HepG2 (cell line): ENCODE measurements at regions not wholly inside any gene's neighbourhood (a gene's known extent, or its start where the extent isn't known, plus 50 kb on each side); places are given as distances from the start of the nearest gene placed in this dataset.

ENCODE experiments used
- ATAC-seq: fragments of 200-7000 bp; cut with Tn5 transposase; 3 replicates; pipeline ENCODE4 v1.9.1; 2020; ENCODE audit warnings: mild to moderate bottlenecking, moderate library complexity
- BruUV-seq: library from RNA; stranded (reverse); fragments of 400-500 nt; replicated peaks from 2 replicates; lab custom pipeline; 2021; lab: Mats Ljungman, UMichigan
- CTCF ChIA-PET: fragments of 300-600 bp; formaldehyde crosslinking; extraction: SDS; loops from one replicate; lab custom pipeline; 2021; ENCODE audit warnings: low total read pairs, inconsistent platforms, low intra/inter-chr PET ratio; lab: Yijun Ruan, JAX
- POLR2A ChIA-PET: fragments of 350-600 bp; sonication (Branson Sonifier 250); formaldehyde crosslinking; loops from one replicate; lab custom pipeline; 2020; ENCODE audit warnings: antibody characterized with exemption, inconsistent platforms; lab: Yijun Ruan, JAX
- DNase-seq: peaks from one replicate; pipeline ENCODE4 v3.0.0-alpha.2; 2015; ENCODE audit warnings: low spot score
- FAIRE-seq: peaks from 3 replicates; lab custom pipeline; 2011; peaks lifted over from hg19 to GRCh38; lab: Jason Lieb, UNC
- H2AFZ ChIP-seq: one replicate; pipeline ENCODE4 v1.6.1; 2011; ENCODE audit warnings: low read length, inconsistent platforms
- H3K27ac ChIP-seq: fragments of 300-600 bp; 3 replicates; pipeline ENCODE4 v1.8.0; 2011; ENCODE audit warnings: mixed run types, mild to moderate bottlenecking, mixed read lengths, low read length, inconsistent platforms; ENCODE audit not compliant: insufficient read depth; ENCODE audit errors: extremely low read length
- H3K27me3 ChIP-seq, 2 experiments: fragments of 200-600 bp in 1 of 2; 2 replicates in 1 of 2; 3 replicates in 1 of 2; pipeline versions ENCODE4 v1.6.0 to v1.8.0; 2011; ENCODE audit warnings: low read length in 2 of 2, mild to moderate bottlenecking in 2 of 2, moderate library complexity in 2 of 2, inconsistent platforms in 1 of 2; ENCODE audit not compliant: insufficient read depth in 2 of 2, control insufficient read depth in 1 of 2
- H3K36me3 ChIP-seq, 2 experiments: fragments of 200-600 bp in 1 of 2; replicated peaks in 1 of 2; 2 replicates in 1 of 2; 3 replicates in 1 of 2; pipeline versions ENCODE4 v1.5.1 to v1.8.0; 2011; ENCODE audit warnings: low read length in 2 of 2, inconsistent platforms in 1 of 2; ENCODE audit not compliant: insufficient read depth in 2 of 2, control insufficient read depth in 1 of 2
- H3K4me1 ChIP-seq: 2 replicates; pipeline ENCODE4 v1.5.1; 2012; ENCODE audit warnings: low read length, inconsistent platforms; ENCODE audit not compliant: insufficient read depth
- H3K4me2 ChIP-seq: 2 replicates; pipeline ENCODE4 v1.6.0; 2011; ENCODE audit warnings: low read depth, low read length, inconsistent platforms
- H3K4me3 ChIP-seq, 3 experiments: fragments of 200-600 bp in 1 of 3; sonication (generic), shearing (Covaris generic) in 1 of 3; replicated peaks in 1 of 3; 2 replicates each; pipeline ENCODE4 v1.5.1; 2011 to 2016; ENCODE audit warnings: low read length in 3 of 3, inconsistent platforms in 2 of 3, low read depth in 2 of 3, mild to moderate bottlenecking in 2 of 3, control low read depth in 1 of 3, mixed read lengths in 1 of 3; ENCODE audit not compliant: insufficient read depth in 1 of 3
- H3K79me2 ChIP-seq: one replicate; pipeline ENCODE4 v1.6.1; 2011; ENCODE audit warnings: low read length, inconsistent platforms; ENCODE audit not compliant: insufficient read depth
- H3K9ac ChIP-seq: 2 replicates; pipeline ENCODE4 v1.6.0; 2011; ENCODE audit warnings: mild to moderate bottlenecking, low read depth, low read length, inconsistent platforms; ENCODE audit not compliant: insufficient read depth
- H3K9me3 ChIP-seq: 2 replicates; pipeline ENCODE4 v1.5.1; 2012; ENCODE audit warnings: mild to moderate bottlenecking, low read length
- H4K20me1 ChIP-seq: 2 replicates; pipeline ENCODE4 v1.6.0; 2011; ENCODE audit warnings: inconsistent platforms, mild to moderate bottlenecking, low read length, moderate library complexity; ENCODE audit not compliant: insufficient read depth
- CREB1 ChIP-seq, 2 experiments: fragments of 450-650 bp in 1 of 2; IDR thresholded peaks; 2 replicates each; pipeline ENCODE4 v1.6.1; 2016 to 2017; ENCODE audit warnings: control low read depth in 1 of 2, mild to moderate bottlenecking in 1 of 2, missing compliant biosample characterization in 1 of 2, missing genetic modification characterization in 1 of 2
- FOXP1 ChIP-seq, 2 experiments: fragments of 450-650 bp in 1 of 2; IDR thresholded peaks; 2 replicates each; pipeline ENCODE4 v1.6.1; 2017 to 2018; ENCODE audit warnings: antibody characterized with exemption in 1 of 2
- GFI1 ChIP-seq: sonication (generic); formaldehyde crosslinking; IDR thresholded peaks from 2 replicates; pipeline ENCODE4 v1.5.0; 2020; ENCODE audit warnings: missing genetic modification reagents, mild to moderate bottlenecking, borderline replicate concordance
- NPAS2 ChIP-seq: sonication (generic); formaldehyde crosslinking; IDR thresholded peaks from 2 replicates; pipeline ENCODE4 v1.8.0; 2022; ENCODE audit warnings: mild to moderate bottlenecking, missing genetic modification reagents, borderline replicate concordance
- SYNCRIP ChIP-seq: fragments of 200-400 bp; formaldehyde crosslinking; IDR thresholded peaks from 2 replicates; pipeline ENCODE4 v1.6.1; 2018; ENCODE audit warnings: mild to moderate bottlenecking, low read depth, low read length; ENCODE audit not compliant: insufficient read depth
- ZC3H13 ChIP-seq: sonication (generic); formaldehyde crosslinking; IDR thresholded peaks from 2 replicates; pipeline ENCODE4 v1.8.1; 2023; ENCODE audit warnings: mild to moderate bottlenecking, missing genetic modification reagents, moderate library complexity
- ZNF329 ChIP-seq: sonication (generic); formaldehyde crosslinking; IDR thresholded peaks from 2 replicates; pipeline ENCODE4 v1.9.0; 2021; ENCODE audit warnings: low read depth, mild to moderate bottlenecking, missing genetic modification reagents
- ZNF713 ChIP-seq: sonication (generic); formaldehyde crosslinking; IDR thresholded peaks from 2 replicates; pipeline ENCODE4 v1.4.0; 2020; ENCODE audit warnings: mild to moderate bottlenecking, missing genetic modification reagents
- WGBS: methylation state at CpG from one replicate; pipeline ENCODE4 v1.1.6; 2017; ENCODE audit warnings: low lambda C conversion rate; 5-methylcytosine and 5-hydroxymethylcytosine counted together
- in situ Hi-C: cut with HindIII; loops from 2 replicates; pipeline ENCODE4 v1.10.0; 2017; ENCODE audit warnings: low pct_unique_long_range_greater_than_20kb; ENCODE audit not compliant: extremely low pct_ligation_motif_present
- intact Hi-C: fragments of 100-400 bp; cut with micrococcal nuclease; formaldehyde crosslinking; loops from one replicate; pipeline ENCODE4 v1.10.0; 2022; ENCODE audit not compliant: unreplicated experiment
- TF ChIP-seq, protein P1 (sequence below): sonication (generic); formaldehyde crosslinking; IDR thresholded peaks from 2 replicates; pipeline ENCODE4 v1.4.0; 2020; ENCODE audit warnings: missing genetic modification reagents, mild to moderate bottlenecking, borderline replicate concordance

DNA sequence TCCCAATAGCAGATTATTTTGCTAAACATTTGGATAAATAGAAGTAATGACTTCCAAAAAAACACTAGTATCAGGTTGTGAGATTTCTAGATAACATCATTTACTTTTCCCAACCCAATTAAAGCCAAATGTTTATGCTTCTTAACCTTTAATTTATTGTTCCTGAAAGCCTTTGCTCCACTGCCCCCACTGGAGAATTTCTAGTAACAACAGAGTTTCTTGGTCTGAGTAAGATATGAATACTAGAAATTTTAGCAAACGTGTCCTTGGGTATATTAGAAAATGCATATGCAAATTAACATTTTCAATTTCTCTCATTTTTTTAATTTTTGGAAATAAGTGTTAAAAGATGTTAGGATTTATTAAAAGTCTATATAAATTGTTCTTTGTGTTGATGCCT, 958.0 kb upstream of the PHF14 start:
- in situ Hi-C loops: no loop called here
- DNase-seq (no peak), FAIRE-seq (no peak), ATAC-seq (no peak)
- no TSS peak for BruUV-seq
- Histone ChIP-seq H3K4me3 (no peak overlapping the region), H3K36me3 (no peaks in the 10 kb centered on the region), H3K27me3 (no peaks in the 10 kb centered on the region), H3K4me2 (no peak overlapping the region), H3K79me2 (no peaks in the 10 kb centered on the region), H2AFZ (no peak overlapping the region), H4K20me1 (no peaks in the 10 kb centered on the region), H3K27ac (no peak overlapping the region), H3K9me3 (peaks cover 81% of the 10 kb centered on the region), H3K4me1 (no peaks in the 10 kb centered on the region), H3K9ac (no peak overlapping the region)
- intact Hi-C loops: no loop called here
- ChIA-PET POLR2A (no interaction called here), CTCF (no interaction called here)
- TF ChIP-seq ZNF329 (CRISPR knock-in tag): no peak
- no peak for TF ChIP-seq GFI1 (CRISPR knock-in tag)
- no peak for TF ChIP-seq CREB1 (IDR thresholded peaks at IDR 0.05)
- TF ChIP-seq CREB1 (CRISPR knock-in tag; IDR thresholded peaks at IDR 0.05): no peak
- 2% methylated on average over 1 of the region's 1 CpG for WGBS

- H3K9ac ChIP-seq: no peak overlapping the region
- FAIRE-seq (no peak), ATAC-seq (no peak), DNase-seq (no peak)
- H4K20me1 ChIP-seq: no peaks in the 10 kb centered on the region
- no TSS peak for BruUV-seq
- TF ChIP-seq NPAS2 (CRISPR knock-in tag): no peak
- no peak for TF ChIP-seq ZC3H13 (CRISPR knock-in tag)
- TF ChIP-seq, protein P1, sequence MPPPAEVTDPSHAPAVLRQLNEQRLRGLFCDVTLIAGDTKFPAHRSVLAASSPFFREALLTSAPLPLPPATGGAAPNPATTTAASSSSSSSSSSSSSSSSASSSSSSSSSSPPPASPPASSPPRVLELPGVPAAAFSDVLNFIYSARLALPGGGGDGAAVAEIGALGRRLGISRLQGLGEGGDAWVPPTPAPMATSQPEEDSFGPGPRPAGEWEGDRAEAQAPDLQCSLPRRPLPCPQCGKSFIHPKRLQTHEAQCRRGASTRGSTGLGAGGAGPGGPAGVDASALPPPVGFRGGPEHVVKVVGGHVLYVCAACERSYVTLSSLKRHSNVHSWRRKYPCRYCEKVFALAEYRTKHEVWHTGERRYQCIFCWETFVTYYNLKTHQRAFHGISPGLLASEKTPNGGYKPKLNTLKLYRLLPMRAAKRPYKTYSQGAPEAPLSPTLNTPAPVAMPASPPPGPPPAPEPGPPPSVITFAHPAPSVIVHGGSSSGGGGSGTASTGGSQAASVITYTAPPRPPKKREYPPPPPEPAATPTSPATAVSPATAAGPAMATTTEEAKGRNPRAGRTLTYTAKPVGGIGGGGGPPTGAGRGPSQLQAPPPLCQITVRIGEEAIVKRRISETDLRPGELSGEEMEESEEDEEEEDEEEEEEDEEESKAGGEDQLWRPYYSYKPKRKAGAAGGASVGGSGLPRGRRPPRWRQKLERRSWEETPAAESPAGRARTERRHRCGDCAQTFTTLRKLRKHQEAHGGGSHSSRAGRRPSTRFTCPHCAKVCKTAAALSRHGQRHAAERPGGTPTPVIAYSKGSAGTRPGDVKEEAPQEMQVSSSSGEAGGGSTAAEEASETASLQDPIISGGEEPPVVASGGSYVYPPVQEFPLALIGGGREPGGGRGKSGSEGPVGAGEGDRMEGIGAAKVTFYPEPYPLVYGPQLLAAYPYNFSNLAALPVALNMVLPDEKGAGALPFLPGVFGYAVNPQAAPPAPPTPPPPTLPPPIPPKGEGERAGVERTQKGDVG (CRISPR knock-in tag): no peak
- TF ChIP-seq FOXP1 (IDR thresholded peaks at IDR 0.05): no peak
- no peak for TF ChIP-seq FOXP1 (CRISPR knock-in tag; IDR thresholded peaks at IDR 0.05)
- TF ChIP-seq ZNF713: no peak
- no peak for TF ChIP-seq SYNCRIP
- no peaks in the 10 kb centered on the region for H3K4me1 ChIP-seq
- in situ Hi-C loops (no loop called here), intact Hi-C loops (no loop called here)
- H3K79me2 ChIP-seq: no peaks in the 10 kb centered on the region
- H3K27me3 ChIP-seq: no peaks in the 10 kb centered on the region
- H3K36me3 ChIP-seq: no peaks in the 10 kb centered on the region
- peaks cover 79% of the 10 kb centered on the region for H3K9me3 ChIP-seq
- ChIA-PET POLR2A (no interaction called here), CTCF (no interaction called here)
- no peak overlapping the region for H3K27ac ChIP-seq
- H3K4me3 ChIP-seq: no peak overlapping the region
- H3K4me2 ChIP-seq: no peak overlapping the region
- no peak overlapping the region for H2AFZ ChIP-seq
- 1% methylated on average over 3 of the region's 3 CpGs for WGBS
Measured at GRCh38 chr7:10022480-10022879, 951.2 kb upstream of the PHF14 start.
